ENCODE measurements at regions not wholly inside any gene's neighbourhood (a gene's known extent, or its start where the extent isn't known, plus 50 kb on each side); places are given as distances from the start of the nearest gene placed in this dataset.
"Not testable (repeated sequence)": the region's sequence is repeated elsewhere in the genome, so short reads cannot be mapped to it uniquely, and the experiment has no call there.

- DNase-seq: no peak
These were observed 182.6 kb upstream of the ZNF608 start for GRCh38 chr5:124929000-124929399.

DNA sequence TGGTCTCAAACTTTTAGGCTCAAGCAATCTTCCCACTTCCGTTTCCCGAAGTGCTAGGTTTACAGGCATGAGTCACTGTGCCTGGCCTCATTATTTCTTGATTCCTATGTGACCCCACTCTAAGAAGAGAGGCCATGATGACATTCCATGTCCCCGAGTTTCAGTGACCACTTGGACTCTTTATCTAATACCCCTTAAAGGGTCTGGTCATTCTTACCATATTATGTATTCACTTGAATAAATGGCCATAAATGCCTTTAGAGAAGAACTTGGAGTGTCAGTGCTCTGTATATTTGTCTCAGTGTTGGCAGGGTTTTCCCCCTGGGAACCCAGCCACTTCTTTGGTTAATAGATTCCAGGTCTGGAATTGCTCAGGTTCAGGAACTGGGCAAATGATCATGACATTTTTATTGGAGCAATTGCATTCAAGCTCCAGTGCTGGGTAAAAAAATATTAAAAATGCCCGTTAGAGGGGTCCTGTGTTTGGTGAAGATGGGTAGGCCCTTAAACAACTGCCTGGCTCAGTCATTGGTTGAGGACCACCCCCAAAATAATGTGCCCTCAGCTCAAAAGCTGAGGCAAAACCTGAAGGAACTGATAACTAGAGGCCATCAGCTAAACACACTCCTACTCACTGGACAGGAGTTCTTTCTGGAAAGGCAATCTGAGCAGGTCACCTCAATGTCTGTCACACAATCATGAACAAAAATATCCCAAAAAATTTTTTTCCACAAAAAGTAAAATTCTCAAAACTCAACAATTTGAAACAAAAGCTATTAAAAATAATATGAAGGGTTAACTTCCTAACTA, 186.6 kb upstream of the ZNF608 start:
- DNase-seq: no peak

GRCh38 chr5:124935065-124935464, 188.6 kb upstream of the ZNF608 start:
- no peak for DNase-seq

GRCh38 chr5:124936626-124936933, 190.1 kb upstream of the ZNF608 start:
- no peak for DNase-seq

GRCh38 chr5:124941051-124942049, 194.9 kb upstream of the ZNF608 start:
- no peak for DNase-seq

- no peak for DNase-seq
These were observed 201.8 kb upstream of the ZNF608 start for GRCh38 chr5:124948062-124948753.

DNA sequence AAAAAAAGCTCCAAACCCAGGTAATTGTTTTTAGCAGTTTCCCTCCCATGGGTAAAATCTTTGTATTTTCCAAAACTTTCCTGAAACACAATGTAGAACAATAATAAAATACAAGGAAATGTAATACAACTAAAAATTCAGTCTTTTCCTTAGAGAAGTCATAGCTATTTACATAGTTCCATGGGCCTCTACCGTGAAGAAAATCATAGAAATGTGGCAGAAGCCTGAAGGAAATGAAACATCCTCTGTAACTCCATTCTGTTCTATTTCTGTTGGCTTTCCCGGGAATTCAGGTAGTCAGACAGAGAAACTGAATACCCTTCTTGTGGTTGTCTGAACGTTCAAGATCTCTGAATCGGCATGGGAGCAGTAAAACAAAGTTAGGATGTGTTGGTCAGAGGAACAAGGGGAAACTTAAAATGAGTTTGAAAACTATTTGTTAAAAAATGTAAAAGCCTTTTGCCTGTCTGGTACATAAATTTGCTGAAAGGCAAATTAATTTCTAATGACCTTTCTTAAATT, 202.4 kb upstream of the ZNF608 start:
- DNase-seq: no peak

- no peak for DNase-seq
These were observed 203.4 kb upstream of the ZNF608 start for GRCh38 chr5:124949862-124950261.

DNA sequence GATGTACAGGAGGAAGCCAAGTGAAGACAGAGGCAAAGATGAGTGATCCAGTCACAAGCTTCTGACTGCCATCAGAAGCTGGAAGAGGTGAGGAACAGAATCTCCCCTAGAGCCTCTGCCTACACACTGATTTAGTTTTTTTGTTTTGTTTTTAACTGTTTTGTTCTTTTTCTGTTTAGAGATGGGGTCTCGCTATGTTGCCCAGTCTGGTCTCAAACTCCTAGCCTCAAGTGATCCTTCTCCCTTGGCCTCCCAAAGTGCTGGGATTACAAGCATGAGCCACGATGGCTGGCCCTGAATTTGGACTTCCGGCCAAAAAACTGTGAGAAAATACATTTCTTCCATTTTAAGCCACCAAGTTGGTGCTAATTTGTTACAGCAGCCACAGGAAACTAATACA, 204.7 kb upstream of the ZNF608 start:
- no peak for DNase-seq

- no peak for DNase-seq
These were observed 205.2 kb upstream of the ZNF608 start for GRCh38 chr5:124951661-124952060.

DNA sequence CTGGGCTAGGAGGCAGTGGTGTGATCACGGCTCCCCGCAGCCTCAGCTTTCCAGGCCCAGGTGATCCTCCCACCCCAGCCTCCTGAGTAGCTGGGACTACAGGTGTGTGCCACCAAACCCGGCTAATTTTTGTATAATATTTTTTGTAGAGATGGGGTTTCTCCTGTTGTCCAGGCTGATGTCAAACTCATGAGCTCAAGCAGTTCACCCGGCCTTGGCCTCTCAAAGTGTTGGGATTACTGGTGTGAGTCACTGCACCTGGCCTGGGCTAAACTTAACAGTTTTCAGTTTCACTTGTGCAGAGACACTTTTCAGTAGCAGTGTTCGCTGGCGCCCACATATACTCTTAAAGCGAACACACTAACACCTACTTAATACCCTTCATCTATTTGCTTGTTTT, 205.6 kb upstream of the ZNF608 start:
- no peak for DNase-seq

- no peak for DNase-seq
These were observed 206.1 kb upstream of the ZNF608 start for GRCh38 chr5:124952566-124952965.

GRCh38 chr5:124954784-124955183, 208.3 kb upstream of the ZNF608 start:
- no peak for DNase-seq

- no peak for DNase-seq
These were observed 210.1 kb upstream of the ZNF608 start for GRCh38 chr5:124956471-124957029.

DNA sequence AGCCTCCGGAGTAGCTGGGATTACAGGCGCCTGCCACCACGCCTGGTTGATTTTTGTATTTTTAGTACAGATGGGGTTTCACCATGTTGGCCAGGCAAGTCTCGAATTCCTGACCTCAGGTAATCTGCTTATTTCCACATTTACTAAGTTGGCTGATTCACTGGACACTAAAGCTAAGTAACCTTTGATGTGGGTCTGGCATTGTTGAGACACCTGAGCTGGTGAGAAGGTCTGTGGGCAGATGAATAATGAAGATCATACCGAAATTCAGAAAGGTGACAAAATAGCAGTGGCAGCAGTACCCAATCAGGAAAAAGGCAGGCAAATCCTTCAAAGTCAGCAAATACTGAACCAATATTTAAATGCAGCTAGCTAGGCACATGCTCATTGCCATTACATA, 210.6 kb upstream of the ZNF608 start:
- no peak for DNase-seq

- no peak for DNase-seq
These were observed 213.8 kb upstream of the ZNF608 start for GRCh38 chr5:124960266-124960665.

GRCh38 chr5:124961521-124961920, 215.1 kb upstream of the ZNF608 start:
- no peak for DNase-seq

GRCh38 chr5:124962111-124962510, 215.7 kb upstream of the ZNF608 start:
- DNase-seq: no peak

DNA sequence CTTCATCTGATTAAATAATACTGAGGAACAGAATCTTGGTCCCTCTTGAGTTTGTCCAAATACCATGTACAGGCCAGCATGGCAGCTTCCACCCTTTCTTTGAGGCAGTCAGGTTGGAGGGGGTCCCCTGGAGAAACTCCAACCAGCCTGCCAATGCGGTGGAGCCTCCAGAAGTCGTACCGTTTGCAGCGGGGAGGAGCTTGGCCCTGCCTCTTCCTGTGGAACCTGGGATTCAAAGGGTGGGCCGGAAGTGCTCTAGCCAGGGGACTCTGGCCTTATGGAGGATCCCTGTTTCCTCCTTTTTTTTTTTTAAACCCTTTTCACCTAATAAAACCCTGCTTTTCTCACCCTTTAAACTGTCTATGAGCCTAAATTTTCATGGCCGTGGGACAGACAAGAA, 216.3 kb upstream of the ZNF608 start:
- no peak for DNase-seq

- no peak for DNase-seq
These were observed 216.9 kb upstream of the ZNF608 start for GRCh38 chr5:124963236-124963919.

- DNase-seq: not testable (repeated sequence)
These were observed 220.3 kb upstream of the ZNF608 start for GRCh38 chr5:124966741-124967140.

GRCh38 chr5:124970381-124970780, 223.9 kb upstream of the ZNF608 start:
- DNase-seq: not testable (repeated sequence)

All from SW 1271 (cell line).